GM23338 (cell line): ENCODE measurements at regions not wholly inside any gene's neighbourhood (a gene's known extent, or its start where the extent isn't known, plus 50 kb on each side); places are given as distances from the start of the nearest gene placed in this dataset.

Experiments used
- ATAC-seq: fragments of 200-7000 bp; cut with Tn5 transposase; 3 replicates; pipeline ENCODE4 v1.9.1; 2020
- DNase-seq: peaks from one replicate; pipeline ENCODE4 v3.0.0-alpha.2; 2015; ENCODE audit warnings: low spot score
- H2AFZ ChIP-seq: fragments of 200-600 bp; sonication (generic); 2 replicates; pipeline ENCODE4 v1.8.0; 2016; ENCODE audit warnings: antibody characterized with exemption, mild to moderate bottlenecking, moderate library complexity
- H3F3A ChIP-seq: fragments of 200-600 bp; sonication (generic); replicated peaks from 2 replicates; pipeline ENCODE4 v1.8.0; 2017; ENCODE audit warnings: antibody characterized with exemption, mixed run types, low read depth
- H3K27ac ChIP-seq: fragments of 200-600 bp; sonication (generic); 2 replicates; pipeline ENCODE4 v1.6.1; 2016; ENCODE audit warnings: low read depth
- H3K27me3 ChIP-seq: fragments of 200-600 bp; sonication (generic); 2 replicates; pipeline ENCODE4 v1.8.0; 2016; ENCODE audit warnings: mild to moderate bottlenecking, mixed run types, moderate library complexity; ENCODE audit not compliant: insufficient read depth
- H3K36me3 ChIP-seq: fragments of 200-600 bp; sonication (generic); 2 replicates; pipeline ENCODE4 v1.8.0; 2016; ENCODE audit warnings: mild to moderate bottlenecking; ENCODE audit not compliant: insufficient read depth
- H3K4me1 ChIP-seq: fragments of 200-600 bp; sonication (generic); 2 replicates; pipeline ENCODE4 v1.8.0; 2016; ENCODE audit warnings: mild to moderate bottlenecking, moderate library complexity; ENCODE audit not compliant: insufficient read depth
- H3K4me2 ChIP-seq: fragments of 200-600 bp; sonication (generic); 2 replicates; pipeline ENCODE4 v1.7.1; 2017; ENCODE audit warnings: mixed run types
- H3K4me3 ChIP-seq: fragments of 200-600 bp; sonication (generic); 2 replicates; pipeline ENCODE4 v1.6.1; 2016; ENCODE audit warnings: mixed run types
- H3K79me2 ChIP-seq: fragments of 200-600 bp; sonication (generic); replicated peaks from 2 replicates; pipeline ENCODE4 v1.8.0; 2017; ENCODE audit warnings: mild to moderate bottlenecking; ENCODE audit not compliant: insufficient read depth
- H3K9me2 ChIP-seq: fragments of 200-600 bp; sonication (generic); 2 replicates; pipeline ENCODE4 v1.8.0; 2017; ENCODE audit not compliant: insufficient read depth
- H4K20me1 ChIP-seq: fragments of 200-600 bp; sonication (generic); replicated peaks from 2 replicates; pipeline ENCODE4 v1.8.0; 2017; ENCODE audit warnings: mild to moderate bottlenecking; ENCODE audit not compliant: insufficient read depth
- H3K27ac Mint-ChIP-seq: 2 replicates; pipeline ENCODE4 v1.8.0; 2020; ENCODE audit warnings: inconsistent platforms, mild to moderate bottlenecking, moderate library complexity, mixed read lengths
- H3K27me3 Mint-ChIP-seq: 3 replicates; pipeline ENCODE4 v1.8.0; 2022; ENCODE audit warnings: low read depth, mild to moderate bottlenecking, moderate library complexity, mixed read lengths, inconsistent platforms; ENCODE audit not compliant: insufficient read depth, poor library complexity
- H3K36me3 Mint-ChIP-seq: 3 replicates; pipeline ENCODE4 v1.8.0; 2021; ENCODE audit warnings: low read depth, mild to moderate bottlenecking, inconsistent platforms, moderate library complexity, mixed read lengths
- H3K4me1 Mint-ChIP-seq: 3 replicates; pipeline ENCODE4 v1.8.0; 2020; ENCODE audit warnings: mild to moderate bottlenecking, inconsistent platforms, mixed read lengths
- H3K4me3 Mint-ChIP-seq: 3 replicates; pipeline ENCODE4 v1.8.0; 2021; ENCODE audit warnings: moderate library complexity, mild to moderate bottlenecking, inconsistent platforms, mixed read lengths
- H3K9me3 Mint-ChIP-seq: 3 replicates; pipeline ENCODE4 v1.8.0; 2020; ENCODE audit warnings: moderate library complexity, mild to moderate bottlenecking, inconsistent platforms, mixed read lengths
- CREB1 ChIP-seq: fragments of 250-450 bp; sonication (Bioruptor Pico); IDR thresholded peaks from 2 replicates; pipeline ENCODE4 v1.5.0; 2020; ENCODE audit warnings: low read depth, mild to moderate bottlenecking, moderate library complexity
- EZH2 ChIP-seq: fragments of 200-600 bp; sonication (generic); IDR thresholded peaks from one replicate; pipeline ENCODE4 v1.8.0; 2017; ENCODE audit warnings: antibody characterized with exemption, mild to moderate bottlenecking, low read depth; ENCODE audit not compliant: unreplicated experiment
- EZH2phosphoT487 ChIP-seq: fragments of 200-600 bp; sonication (generic); IDR thresholded peaks from one replicate; pipeline ENCODE4 v1.8.1; 2018; ENCODE audit warnings: antibody characterized with exemption; ENCODE audit not compliant: unreplicated experiment
- JUNB ChIP-seq: IDR thresholded peaks from one replicate; pipeline ENCODE4 v1.6.1; 2016; ENCODE audit warnings: antibody characterized with exemption; ENCODE audit not compliant: unreplicated experiment
- NANOG ChIP-seq: IDR thresholded peaks from 2 replicates; pipeline ENCODE4 v1.6.1; 2016; ENCODE audit warnings: antibody characterized with exemption, borderline replicate concordance
- POLR2AphosphoS5 ChIP-seq: IDR thresholded peaks from 2 replicates; pipeline ENCODE4 v1.6.1; 2016; ENCODE audit warnings: antibody characterized with exemption, low read depth
- STAT1 ChIP-seq: IDR thresholded peaks from one replicate; pipeline ENCODE4 v1.6.1; 2016; ENCODE audit warnings: antibody characterized with exemption; ENCODE audit not compliant: unreplicated experiment
- ZNF114 ChIP-seq: fragments of 250-450 bp; sonication (Bioruptor Pico); IDR thresholded peaks from 2 replicates; pipeline ENCODE4 v1.5.0; 2020; ENCODE audit warnings: mild to moderate bottlenecking, moderate library complexity
- ZNF331 ChIP-seq: fragments of 250-450 bp; sonication (Bioruptor Pico); IDR thresholded peaks from 2 replicates; pipeline ENCODE4 v1.5.0; 2020; ENCODE audit warnings: low read depth, mild to moderate bottlenecking, moderate library complexity
- TF ChIP-seq, protein P1 (sequence below), 2 experiments: fragments of 200-600 bp in 1 of 2; sonication (generic) in 1 of 2; conservative IDR thresholded peaks; 2 replicates each; pipeline versions ENCODE4 v1.5.1 to v1.6.1; 2016 to 2017; ENCODE audit warnings: antibody characterized with exemption in 2 of 2, low read depth in 2 of 2, mild to moderate bottlenecking in 2 of 2, moderate library complexity in 1 of 2
- TF ChIP-seq, protein P2 (sequence below): IDR thresholded peaks from 2 replicates; pipeline ENCODE4 v1.6.1; 2016; ENCODE audit warnings: antibody characterized with exemption
- TF ChIP-seq, protein P3 (sequence below): fragments of 250-450 bp; sonication (Bioruptor Pico); IDR thresholded peaks from 2 replicates; pipeline ENCODE4 v1.5.0; 2020; ENCODE audit warnings: mild to moderate bottlenecking, moderate library complexity
- TF ChIP-seq, protein P4 (sequence below): IDR thresholded peaks from one replicate; pipeline ENCODE4 v1.6.1; 2018; ENCODE audit warnings: antibody characterized with exemption; ENCODE audit not compliant: unreplicated experiment

DNA sequence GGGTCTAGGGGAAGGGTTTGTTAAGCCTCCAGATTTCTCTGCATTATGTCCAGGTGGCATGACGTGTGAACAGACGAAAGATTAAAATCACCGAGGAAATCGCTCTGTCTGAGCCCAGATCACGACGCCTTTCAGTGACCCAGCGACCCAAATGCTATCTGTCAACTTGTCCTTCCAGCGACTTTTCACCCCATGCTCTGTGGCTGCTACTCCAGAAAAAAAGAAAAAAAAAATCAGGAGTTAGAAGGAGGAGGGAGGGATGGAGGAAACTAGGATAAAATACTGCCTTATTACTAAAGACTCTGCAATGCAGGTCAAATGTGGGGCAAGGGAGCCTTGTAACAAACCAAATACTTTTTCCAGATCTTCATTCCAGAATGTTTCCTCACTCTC, 352.0 kb downstream of the NUF2 start:
- ATAC-seq: no peak
- Histone ChIP-seq H3K79me2 (no peaks in the 10 kb centered on the region), H3K4me2 (no peak overlapping the region), H3K4me3 (no peak overlapping the region), H3K36me3 (no peaks in the 10 kb centered on the region), H3F3A (no peaks in the 10 kb centered on the region), H4K20me1 (no peaks in the 10 kb centered on the region), H3K4me1 (no peaks in the 10 kb centered on the region; the same call in 1 of the 2 replicates), H3K9me2 (peaks cover 17% of the 10 kb centered on the region), H3K27ac (no peak overlapping the region), H2AFZ (peak overlapping the region; percentile 84), H3K27me3 (no peaks in the 10 kb centered on the region)
- no peak overlapping the region for H3K4me3 Mint-ChIP-seq
- no peak for DNase-seq
- H3K36me3 Mint-ChIP-seq: no peaks in the 10 kb centered on the region
- no peaks in the 10 kb centered on the region; the same call in 2 of the 3 replicates for H3K9me3 Mint-ChIP-seq
- no peaks in the 10 kb centered on the region for H3K4me1 Mint-ChIP-seq
- no peak overlapping the region for H3K27ac Mint-ChIP-seq
- TF ChIP-seq ZNF114 (CRISPR knock-in tag) (no peak), CREB1 (CRISPR knock-in tag) (no peak), EZH2 (no peak), POLR2AphosphoS5 (no peak), EZH2phosphoT487 (no peak), ZNF331 (no peak), JUNB (no peak), STAT1 (no peak), NANOG (no peak)
- TF ChIP-seq, protein P1, sequence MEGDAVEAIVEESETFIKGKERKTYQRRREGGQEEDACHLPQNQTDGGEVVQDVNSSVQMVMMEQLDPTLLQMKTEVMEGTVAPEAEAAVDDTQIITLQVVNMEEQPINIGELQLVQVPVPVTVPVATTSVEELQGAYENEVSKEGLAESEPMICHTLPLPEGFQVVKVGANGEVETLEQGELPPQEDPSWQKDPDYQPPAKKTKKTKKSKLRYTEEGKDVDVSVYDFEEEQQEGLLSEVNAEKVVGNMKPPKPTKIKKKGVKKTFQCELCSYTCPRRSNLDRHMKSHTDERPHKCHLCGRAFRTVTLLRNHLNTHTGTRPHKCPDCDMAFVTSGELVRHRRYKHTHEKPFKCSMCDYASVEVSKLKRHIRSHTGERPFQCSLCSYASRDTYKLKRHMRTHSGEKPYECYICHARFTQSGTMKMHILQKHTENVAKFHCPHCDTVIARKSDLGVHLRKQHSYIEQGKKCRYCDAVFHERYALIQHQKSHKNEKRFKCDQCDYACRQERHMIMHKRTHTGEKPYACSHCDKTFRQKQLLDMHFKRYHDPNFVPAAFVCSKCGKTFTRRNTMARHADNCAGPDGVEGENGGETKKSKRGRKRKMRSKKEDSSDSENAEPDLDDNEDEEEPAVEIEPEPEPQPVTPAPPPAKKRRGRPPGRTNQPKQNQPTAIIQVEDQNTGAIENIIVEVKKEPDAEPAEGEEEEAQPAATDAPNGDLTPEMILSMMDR (conservative IDR thresholded peaks at IDR 0.05; ENCODE audit: low read depth in 2 of 2): no peak
- TF ChIP-seq, protein P2, sequence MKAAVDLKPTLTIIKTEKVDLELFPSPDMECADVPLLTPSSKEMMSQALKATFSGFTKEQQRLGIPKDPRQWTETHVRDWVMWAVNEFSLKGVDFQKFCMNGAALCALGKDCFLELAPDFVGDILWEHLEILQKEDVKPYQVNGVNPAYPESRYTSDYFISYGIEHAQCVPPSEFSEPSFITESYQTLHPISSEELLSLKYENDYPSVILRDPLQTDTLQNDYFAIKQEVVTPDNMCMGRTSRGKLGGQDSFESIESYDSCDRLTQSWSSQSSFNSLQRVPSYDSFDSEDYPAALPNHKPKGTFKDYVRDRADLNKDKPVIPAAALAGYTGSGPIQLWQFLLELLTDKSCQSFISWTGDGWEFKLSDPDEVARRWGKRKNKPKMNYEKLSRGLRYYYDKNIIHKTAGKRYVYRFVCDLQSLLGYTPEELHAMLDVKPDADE: no peak
- TF ChIP-seq, protein P3, sequence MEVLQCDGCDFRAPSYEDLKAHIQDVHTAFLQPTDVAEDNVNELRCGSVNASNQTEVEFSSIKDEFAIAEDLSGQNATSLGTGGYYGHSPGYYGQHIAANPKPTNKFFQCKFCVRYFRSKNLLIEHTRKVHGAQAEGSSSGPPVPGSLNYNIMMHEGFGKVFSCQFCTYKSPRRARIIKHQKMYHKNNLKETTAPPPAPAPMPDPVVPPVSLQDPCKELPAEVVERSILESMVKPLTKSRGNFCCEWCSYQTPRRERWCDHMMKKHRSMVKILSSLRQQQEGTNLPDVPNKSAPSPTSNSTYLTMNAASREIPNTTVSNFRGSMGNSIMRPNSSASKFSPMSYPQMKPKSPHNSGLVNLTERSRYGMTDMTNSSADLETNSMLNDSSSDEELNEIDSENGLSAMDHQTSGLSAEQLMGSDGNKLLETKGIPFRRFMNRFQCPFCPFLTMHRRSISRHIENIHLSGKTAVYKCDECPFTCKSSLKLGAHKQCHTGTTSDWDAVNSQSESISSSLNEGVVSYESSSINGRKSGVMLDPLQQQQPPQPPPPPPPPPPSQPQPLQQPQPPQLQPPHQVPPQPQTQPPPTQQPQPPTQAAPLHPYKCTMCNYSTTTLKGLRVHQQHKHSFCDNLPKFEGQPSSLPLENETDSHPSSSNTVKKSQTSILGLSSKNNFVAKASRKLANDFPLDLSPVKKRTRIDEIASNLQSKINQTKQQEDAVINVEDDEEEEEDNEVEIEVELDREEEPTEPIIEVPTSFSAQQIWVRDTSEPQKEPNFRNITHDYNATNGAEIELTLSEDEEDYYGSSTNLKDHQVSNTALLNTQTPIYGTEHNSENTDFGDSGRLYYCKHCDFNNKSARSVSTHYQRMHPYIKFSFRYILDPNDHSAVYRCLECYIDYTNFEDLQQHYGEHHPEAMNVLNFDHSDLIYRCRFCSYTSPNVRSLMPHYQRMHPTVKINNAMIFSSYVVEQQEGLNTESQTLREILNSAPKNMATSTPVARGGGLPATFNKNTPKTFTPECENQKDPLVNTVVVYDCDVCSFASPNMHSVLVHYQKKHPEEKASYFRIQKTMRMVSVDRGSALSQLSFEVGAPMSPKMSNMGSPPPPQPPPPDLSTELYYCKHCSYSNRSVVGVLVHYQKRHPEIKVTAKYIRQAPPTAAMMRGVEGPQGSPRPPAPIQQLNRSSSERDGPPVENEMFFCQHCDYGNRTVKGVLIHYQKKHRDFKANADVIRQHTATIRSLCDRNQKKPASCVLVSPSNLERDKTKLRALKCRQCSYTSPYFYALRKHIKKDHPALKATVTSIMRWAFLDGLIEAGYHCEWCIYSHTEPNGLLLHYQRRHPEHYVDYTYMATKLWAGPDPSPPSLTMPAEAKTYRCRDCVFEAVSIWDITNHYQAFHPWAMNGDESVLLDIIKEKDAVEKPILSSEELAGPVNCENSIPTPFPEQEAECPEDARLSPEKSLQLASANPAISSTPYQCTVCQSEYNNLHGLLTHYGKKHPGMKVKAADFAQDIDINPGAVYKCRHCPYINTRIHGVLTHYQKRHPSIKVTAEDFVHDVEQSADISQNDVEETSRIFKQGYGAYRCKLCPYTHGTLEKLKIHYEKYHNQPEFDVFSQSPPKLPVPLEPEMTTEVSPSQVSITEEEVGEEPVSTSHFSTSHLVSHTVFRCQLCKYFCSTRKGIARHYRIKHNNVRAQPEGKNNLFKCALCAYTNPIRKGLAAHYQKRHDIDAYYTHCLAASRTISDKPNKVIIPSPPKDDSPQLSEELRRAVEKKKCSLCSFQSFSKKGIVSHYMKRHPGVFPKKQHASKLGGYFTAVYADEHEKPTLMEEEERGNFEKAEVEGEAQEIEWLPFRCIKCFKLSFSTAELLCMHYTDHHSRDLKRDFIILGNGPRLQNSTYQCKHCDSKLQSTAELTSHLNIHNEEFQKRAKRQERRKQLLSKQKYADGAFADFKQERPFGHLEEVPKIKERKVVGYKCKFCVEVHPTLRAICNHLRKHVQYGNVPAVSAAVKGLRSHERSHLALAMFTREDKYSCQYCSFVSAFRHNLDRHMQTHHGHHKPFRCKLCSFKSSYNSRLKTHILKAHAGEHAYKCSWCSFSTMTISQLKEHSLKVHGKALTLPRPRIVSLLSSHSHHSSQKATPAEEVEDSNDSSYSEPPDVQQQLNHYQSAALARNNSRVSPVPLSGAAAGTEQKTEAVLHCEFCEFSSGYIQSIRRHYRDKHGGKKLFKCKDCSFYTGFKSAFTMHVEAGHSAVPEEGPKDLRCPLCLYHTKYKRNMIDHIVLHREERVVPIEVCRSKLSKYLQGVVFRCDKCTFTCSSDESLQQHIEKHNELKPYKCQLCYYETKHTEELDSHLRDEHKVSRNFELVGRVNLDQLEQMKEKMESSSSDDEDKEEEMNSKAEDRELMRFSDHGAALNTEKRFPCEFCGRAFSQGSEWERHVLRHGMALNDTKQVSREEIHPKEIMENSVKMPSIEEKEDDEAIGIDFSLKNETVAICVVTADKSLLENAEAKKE: no peak
- TF ChIP-seq, protein P4, sequence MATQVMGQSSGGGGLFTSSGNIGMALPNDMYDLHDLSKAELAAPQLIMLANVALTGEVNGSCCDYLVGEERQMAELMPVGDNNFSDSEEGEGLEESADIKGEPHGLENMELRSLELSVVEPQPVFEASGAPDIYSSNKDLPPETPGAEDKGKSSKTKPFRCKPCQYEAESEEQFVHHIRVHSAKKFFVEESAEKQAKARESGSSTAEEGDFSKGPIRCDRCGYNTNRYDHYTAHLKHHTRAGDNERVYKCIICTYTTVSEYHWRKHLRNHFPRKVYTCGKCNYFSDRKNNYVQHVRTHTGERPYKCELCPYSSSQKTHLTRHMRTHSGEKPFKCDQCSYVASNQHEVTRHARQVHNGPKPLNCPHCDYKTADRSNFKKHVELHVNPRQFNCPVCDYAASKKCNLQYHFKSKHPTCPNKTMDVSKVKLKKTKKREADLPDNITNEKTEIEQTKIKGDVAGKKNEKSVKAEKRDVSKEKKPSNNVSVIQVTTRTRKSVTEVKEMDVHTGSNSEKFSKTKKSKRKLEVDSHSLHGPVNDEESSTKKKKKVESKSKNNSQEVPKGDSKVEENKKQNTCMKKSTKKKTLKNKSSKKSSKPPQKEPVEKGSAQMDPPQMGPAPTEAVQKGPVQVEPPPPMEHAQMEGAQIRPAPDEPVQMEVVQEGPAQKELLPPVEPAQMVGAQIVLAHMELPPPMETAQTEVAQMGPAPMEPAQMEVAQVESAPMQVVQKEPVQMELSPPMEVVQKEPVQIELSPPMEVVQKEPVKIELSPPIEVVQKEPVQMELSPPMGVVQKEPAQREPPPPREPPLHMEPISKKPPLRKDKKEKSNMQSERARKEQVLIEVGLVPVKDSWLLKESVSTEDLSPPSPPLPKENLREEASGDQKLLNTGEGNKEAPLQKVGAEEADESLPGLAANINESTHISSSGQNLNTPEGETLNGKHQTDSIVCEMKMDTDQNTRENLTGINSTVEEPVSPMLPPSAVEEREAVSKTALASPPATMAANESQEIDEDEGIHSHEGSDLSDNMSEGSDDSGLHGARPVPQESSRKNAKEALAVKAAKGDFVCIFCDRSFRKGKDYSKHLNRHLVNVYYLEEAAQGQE: no peak
- peaks cover 3% of the 10 kb centered on the region for H3K27me3 Mint-ChIP-seq
